KOPT-K1 (cell line): ENCODE measurements at regions not wholly inside any gene's neighbourhood (a gene's known extent, or its start where the extent isn't known, plus 50 kb on each side); places are given as distances from the start of the nearest gene placed in this dataset.

Experiments
- H3K27ac ChIP-seq: fragments of 200-600 bp; sonication (generic); 2 replicates; pipeline ENCODE4 v1.5.1; 2016; ENCODE audit warnings: antibody characterized with exemption, mild to moderate bottlenecking, low read depth, low read length; ENCODE audit not compliant: poor library complexity, severe bottlenecking
- H3K36me3 ChIP-seq: fragments of 200-600 bp; sonication (generic); 2 replicates; pipeline ENCODE4 v1.5.1; 2017; ENCODE audit warnings: antibody characterized with exemption, mild to moderate bottlenecking, low read length, moderate library complexity; ENCODE audit not compliant: insufficient read depth
- H3K9me3 ChIP-seq: fragments of 200-600 bp; sonication (generic); 2 replicates; pipeline ENCODE4 v1.5.1; 2017; ENCODE audit warnings: antibody characterized with exemption, low read length, mild to moderate bottlenecking; ENCODE audit not compliant: insufficient read depth, poor library complexity, severe bottlenecking

GRCh38 chr2:2642906-2643890 lies 312.1 kb upstream of the MYT1L start:
- H3K36me3 ChIP-seq = no peaks in the 10 kb centered on the region
- no peak overlapping the region for H3K27ac ChIP-seq
- no peaks in the 10 kb centered on the region for H3K9me3 ChIP-seq

- Histone ChIP-seq H3K27ac (no peak overlapping the region), H3K36me3 (no peaks in the 10 kb centered on the region), H3K9me3 (no peaks in the 10 kb centered on the region)
These were observed 310.7 kb upstream of the MYT1L start for GRCh38 chr2:2641541-2642410.

- no peak overlapping the region for H3K27ac ChIP-seq
- H3K9me3 ChIP-seq = no peaks in the 10 kb centered on the region
- no peaks in the 10 kb centered on the region for H3K36me3 ChIP-seq
These were observed 309.7 kb upstream of the MYT1L start for GRCh38 chr2:2640818-2641217.

- H3K9me3 ChIP-seq = no peaks in the 10 kb centered on the region
- H3K27ac ChIP-seq = no peak overlapping the region
These were observed 309.3 kb upstream of the MYT1L start for GRCh38 chr2:2640371-2640770.

GRCh38 chr2:2639251-2640139 lies 308.4 kb upstream of the MYT1L start:
- H3K9me3 ChIP-seq = no peaks in the 10 kb centered on the region
- H3K27ac ChIP-seq = no peak overlapping the region
- no peaks in the 10 kb centered on the region for H3K36me3 ChIP-seq

More at GRCh38 chr2:2640371-2640770, 309.3 kb upstream of the MYT1L start:
- H3K36me3 ChIP-seq = no peaks in the 10 kb centered on the region

- Histone ChIP-seq H3K36me3 (no peaks in the 10 kb centered on the region), H3K27ac (no peak overlapping the region), H3K9me3 (no peaks in the 10 kb centered on the region)
These were observed 307.6 kb upstream of the MYT1L start for GRCh38 chr2:2638547-2639220.

GRCh38 chr2:2636813-2637212 lies 305.7 kb upstream of the MYT1L start:
- H3K36me3 ChIP-seq = no peaks in the 10 kb centered on the region

GRCh38 chr2:2635025-2635528 lies 304.0 kb upstream of the MYT1L start:
- Histone ChIP-seq H3K36me3 (no peaks in the 10 kb centered on the region), H3K9me3 (no peaks in the 10 kb centered on the region), H3K27ac (no peak overlapping the region)

More at GRCh38 chr2:2636813-2637212, 305.7 kb upstream of the MYT1L start:
- H3K27ac ChIP-seq = no peak overlapping the region
- H3K9me3 ChIP-seq = no peaks in the 10 kb centered on the region

GRCh38 chr2:2633017-2633416 lies 301.9 kb upstream of the MYT1L start:
- Histone ChIP-seq H3K27ac (no peak overlapping the region), H3K36me3 (no peaks in the 10 kb centered on the region), H3K9me3 (no peaks in the 10 kb centered on the region)

- no peaks in the 10 kb centered on the region for H3K9me3 ChIP-seq
- no peaks in the 10 kb centered on the region for H3K36me3 ChIP-seq
- no peak overlapping the region for H3K27ac ChIP-seq
These were observed 292.9 kb upstream of the MYT1L start for GRCh38 chr2:2623939-2624338.

GRCh38 chr2:2621855-2622254 lies 290.8 kb upstream of the MYT1L start:
- Histone ChIP-seq H3K9me3 (no peaks in the 10 kb centered on the region), H3K27ac (no peak overlapping the region), H3K36me3 (no peaks in the 10 kb centered on the region)

GRCh38 chr2:2620604-2621003 lies 289.5 kb upstream of the MYT1L start:
- H3K9me3 ChIP-seq = no peaks in the 10 kb centered on the region
- H3K36me3 ChIP-seq = no peaks in the 10 kb centered on the region
- H3K27ac ChIP-seq = no peak overlapping the region

GRCh38 chr2:2619995-2620394 lies 288.9 kb upstream of the MYT1L start:
- Histone ChIP-seq H3K27ac (no peak overlapping the region), H3K36me3 (no peaks in the 10 kb centered on the region), H3K9me3 (no peaks in the 10 kb centered on the region)

GRCh38 chr2:2614452-2614851 lies 283.4 kb upstream of the MYT1L start:
- H3K9me3 ChIP-seq = no peaks in the 10 kb centered on the region
- no peak overlapping the region for H3K27ac ChIP-seq
- no peaks in the 10 kb centered on the region for H3K36me3 ChIP-seq
